ENCODE measurements at regions not wholly inside any gene's neighbourhood (a gene's known extent, or its start where the extent isn't known, plus 50 kb on each side); places are given as distances from the start of the nearest gene placed in this dataset.
"Not testable (repeated sequence)": the region's sequence is repeated elsewhere in the genome, so short reads cannot be mapped to it uniquely, and the experiment has no call there.

DNA sequence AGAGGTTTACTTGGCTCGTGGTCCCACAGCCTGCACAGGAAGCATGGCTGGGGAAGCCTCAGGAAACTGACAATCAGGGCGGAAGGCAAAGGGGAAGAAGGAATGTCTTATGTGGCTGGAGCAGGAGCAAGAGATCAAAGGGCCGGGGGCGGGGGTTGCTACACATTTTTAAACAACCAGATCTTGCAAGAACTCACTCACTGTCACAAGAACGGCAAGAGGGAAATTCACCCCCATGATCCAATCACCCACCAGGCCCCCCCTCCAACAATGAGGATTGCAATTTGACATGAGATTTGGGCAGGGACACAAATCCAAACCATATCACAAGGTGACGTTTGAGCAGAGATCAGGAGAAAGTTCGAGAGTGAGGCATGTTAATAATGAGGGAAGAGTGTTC, 163.7 kb upstream of the RPH3A start:
- Mint-ChIP-seq H3K4me3 (no peak overlapping the region), H3K27ac (no peak overlapping the region; the same call in 1 of the 2 replicates), H3K4me1 (peaks cover 10% of the 10 kb centered on the region), H3K27me3 (ENCODE audit: low read depth) (peaks cover 6% of the 10 kb centered on the region), H3K36me3 (peaks cover 9% of the 10 kb centered on the region), H3K9me3 (peaks cover 11% of the 10 kb centered on the region)
- ChIA-PET POLR2A (no interaction called here), CTCF (interaction anchor here (0.6 to 1.4 kb wide), 2 partner anchors 11 to 110 kb away, joined by 3 to 4 read pairs; no protein-coding TSS in a partner anchor)
- TF ChIP-seq, protein P1, sequence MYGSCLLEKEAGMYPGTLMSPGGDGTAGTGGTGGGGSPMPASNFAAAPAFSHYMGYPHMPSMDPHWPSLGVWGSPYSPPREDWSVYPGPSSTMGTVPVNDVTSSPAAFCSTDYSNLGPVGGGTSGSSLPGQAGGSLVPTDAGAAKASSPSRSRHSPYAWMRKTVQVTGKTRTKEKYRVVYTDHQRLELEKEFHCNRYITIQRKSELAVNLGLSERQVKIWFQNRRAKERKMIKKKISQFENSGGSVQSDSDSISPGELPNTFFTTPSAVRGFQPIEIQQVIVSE (CRISPR knock-in tag; IDR thresholded peaks at IDR 0.05; ENCODE audit: borderline replicate concordance): no peak
- 0 out of 2 replicates have a peak, but pooled peaks have one; percentile 50 for TF ChIP-seq GTF2I (CRISPR knock-in tag; conservative IDR thresholded peaks at IDR 0.05)
- DNase-seq (ENCODE audit: low spot score): no peak
- no peak for ATAC-seq

DNA sequence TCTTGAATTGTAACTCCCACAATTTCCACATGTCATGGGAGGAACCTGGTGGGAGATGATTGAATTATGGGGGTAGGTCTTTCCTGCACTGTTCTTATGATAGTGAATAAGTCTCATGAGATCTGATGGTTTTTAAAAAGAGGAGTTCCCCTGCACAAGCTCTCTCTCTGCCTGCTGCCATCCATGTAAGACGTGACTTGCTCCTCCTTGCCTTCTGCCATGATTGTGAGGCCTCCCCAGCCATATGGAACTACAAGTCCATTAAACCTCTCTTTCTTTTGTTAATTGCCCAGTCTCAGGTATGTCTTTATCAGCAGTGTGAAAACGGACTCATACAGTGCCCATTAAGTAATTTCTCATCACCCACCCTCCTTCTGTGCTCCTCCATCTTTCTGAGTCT, 159.6 kb upstream of the RPH3A start:
- POLR2A ChIA-PET: interaction anchor here (0.6 kb wide), 1 partner anchor 334 kb away, joined by 4 read pairs; no protein-coding TSS in a partner anchor
- ATAC-seq; H3K27ac Mint-ChIP-seq; H3K27me3 Mint-ChIP-seq (ENCODE audit: low read depth); H3K4me3 Mint-ChIP-seq; H3K36me3 Mint-ChIP-seq; DNase-seq (ENCODE audit: low spot score): not testable (repeated sequence)
- Mint-ChIP-seq H3K4me1 (peaks cover 10% of the 10 kb centered on the region), H3K9me3 (peaks cover 14% of the 10 kb centered on the region)
- CTCF ChIA-PET: interaction anchor here (0.9 kb wide), 1 partner anchor 157 kb away, joined by 3 read pairs; no protein-coding TSS in a partner anchor

DNA sequence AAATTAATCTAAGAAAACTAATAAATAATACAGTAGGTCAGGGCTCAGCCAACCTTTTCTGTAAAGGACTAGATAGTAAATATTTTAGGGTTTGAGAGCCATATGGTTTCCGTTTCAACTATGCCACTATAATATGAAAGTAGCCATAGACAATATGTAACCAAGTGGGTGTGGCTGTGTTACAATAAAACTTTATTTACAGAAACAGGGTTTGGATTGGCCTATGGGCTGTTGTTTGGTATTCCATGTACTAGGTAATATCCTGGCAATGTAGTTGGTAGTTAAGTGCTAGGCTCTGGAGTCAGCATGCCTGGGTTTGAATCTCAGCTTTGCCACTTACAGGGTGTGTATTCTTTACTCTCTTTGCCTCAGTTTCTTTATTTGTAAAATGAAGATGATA, 156.5 kb upstream of the RPH3A start:
- Mint-ChIP-seq H3K4me1 (no peaks in the 10 kb centered on the region), H3K9me3 (peaks cover 14% of the 10 kb centered on the region), H3K36me3 (peaks cover 9% of the 10 kb centered on the region), H3K27ac (no peak overlapping the region), H3K4me3 (no peak overlapping the region), H3K27me3 (ENCODE audit: low read depth) (peaks cover 9% of the 10 kb centered on the region)
- DNase-seq (ENCODE audit: low spot score) (no peak), ATAC-seq (no peak)
- POLR2A ChIA-PET: no interaction called here
- CTCF ChIA-PET: no interaction called here
- TF ChIP-seq CBFB (CRISPR knock-in tag; IDR thresholded peaks at IDR 0.05; ENCODE audit: low read depth) (no peak), EMX1 (CRISPR knock-in tag; IDR thresholded peaks at IDR 0.05) (no peak), ZNF232 (CRISPR knock-in tag; IDR thresholded peaks at IDR 0.05) (no peak), MYBL2 (CRISPR knock-in tag; IDR thresholded peaks at IDR 0.05) (no peak), ESRRA (CRISPR knock-in tag; IDR thresholded peaks at IDR 0.05; ENCODE audit: borderline replicate concordance) (no peak), ZMAT4 (CRISPR knock-in tag; IDR thresholded peaks at IDR 0.05) (no peak), ZNF512 (CRISPR knock-in tag; IDR thresholded peaks at IDR 0.05; ENCODE audit: borderline replicate concordance) (no peak), ZNF263 (CRISPR knock-in tag; IDR thresholded peaks at IDR 0.05; ENCODE audit: low read depth) (no peak), ETV6 (CRISPR knock-in tag; IDR thresholded peaks at IDR 0.05) (no peak), ZBTB43 (CRISPR knock-in tag; IDR thresholded peaks at IDR 0.05) (no peak), ZNF219 (CRISPR knock-in tag; IDR thresholded peaks at IDR 0.05; ENCODE audit: borderline replicate concordance) (no peak), NFE2L1 (CRISPR knock-in tag; IDR thresholded peaks at IDR 0.05) (no peak), JUN (CRISPR knock-in tag; IDR thresholded peaks at IDR 0.05) (no peak), NFYB (CRISPR knock-in tag; conservative IDR thresholded peaks at IDR 0.05; ENCODE audit: low read depth) (no peak)
- TF ChIP-seq, protein P2, sequence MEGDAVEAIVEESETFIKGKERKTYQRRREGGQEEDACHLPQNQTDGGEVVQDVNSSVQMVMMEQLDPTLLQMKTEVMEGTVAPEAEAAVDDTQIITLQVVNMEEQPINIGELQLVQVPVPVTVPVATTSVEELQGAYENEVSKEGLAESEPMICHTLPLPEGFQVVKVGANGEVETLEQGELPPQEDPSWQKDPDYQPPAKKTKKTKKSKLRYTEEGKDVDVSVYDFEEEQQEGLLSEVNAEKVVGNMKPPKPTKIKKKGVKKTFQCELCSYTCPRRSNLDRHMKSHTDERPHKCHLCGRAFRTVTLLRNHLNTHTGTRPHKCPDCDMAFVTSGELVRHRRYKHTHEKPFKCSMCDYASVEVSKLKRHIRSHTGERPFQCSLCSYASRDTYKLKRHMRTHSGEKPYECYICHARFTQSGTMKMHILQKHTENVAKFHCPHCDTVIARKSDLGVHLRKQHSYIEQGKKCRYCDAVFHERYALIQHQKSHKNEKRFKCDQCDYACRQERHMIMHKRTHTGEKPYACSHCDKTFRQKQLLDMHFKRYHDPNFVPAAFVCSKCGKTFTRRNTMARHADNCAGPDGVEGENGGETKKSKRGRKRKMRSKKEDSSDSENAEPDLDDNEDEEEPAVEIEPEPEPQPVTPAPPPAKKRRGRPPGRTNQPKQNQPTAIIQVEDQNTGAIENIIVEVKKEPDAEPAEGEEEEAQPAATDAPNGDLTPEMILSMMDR (IDR thresholded peaks at IDR 0.05): no peak
- TF ChIP-seq, protein P3, sequence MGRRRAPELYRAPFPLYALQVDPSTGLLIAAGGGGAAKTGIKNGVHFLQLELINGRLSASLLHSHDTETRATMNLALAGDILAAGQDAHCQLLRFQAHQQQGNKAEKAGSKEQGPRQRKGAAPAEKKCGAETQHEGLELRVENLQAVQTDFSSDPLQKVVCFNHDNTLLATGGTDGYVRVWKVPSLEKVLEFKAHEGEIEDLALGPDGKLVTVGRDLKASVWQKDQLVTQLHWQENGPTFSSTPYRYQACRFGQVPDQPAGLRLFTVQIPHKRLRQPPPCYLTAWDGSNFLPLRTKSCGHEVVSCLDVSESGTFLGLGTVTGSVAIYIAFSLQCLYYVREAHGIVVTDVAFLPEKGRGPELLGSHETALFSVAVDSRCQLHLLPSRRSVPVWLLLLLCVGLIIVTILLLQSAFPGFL (CRISPR knock-in tag; IDR thresholded peaks at IDR 0.05; ENCODE audit: borderline replicate concordance): no peak
- TF ChIP-seq, protein P4, sequence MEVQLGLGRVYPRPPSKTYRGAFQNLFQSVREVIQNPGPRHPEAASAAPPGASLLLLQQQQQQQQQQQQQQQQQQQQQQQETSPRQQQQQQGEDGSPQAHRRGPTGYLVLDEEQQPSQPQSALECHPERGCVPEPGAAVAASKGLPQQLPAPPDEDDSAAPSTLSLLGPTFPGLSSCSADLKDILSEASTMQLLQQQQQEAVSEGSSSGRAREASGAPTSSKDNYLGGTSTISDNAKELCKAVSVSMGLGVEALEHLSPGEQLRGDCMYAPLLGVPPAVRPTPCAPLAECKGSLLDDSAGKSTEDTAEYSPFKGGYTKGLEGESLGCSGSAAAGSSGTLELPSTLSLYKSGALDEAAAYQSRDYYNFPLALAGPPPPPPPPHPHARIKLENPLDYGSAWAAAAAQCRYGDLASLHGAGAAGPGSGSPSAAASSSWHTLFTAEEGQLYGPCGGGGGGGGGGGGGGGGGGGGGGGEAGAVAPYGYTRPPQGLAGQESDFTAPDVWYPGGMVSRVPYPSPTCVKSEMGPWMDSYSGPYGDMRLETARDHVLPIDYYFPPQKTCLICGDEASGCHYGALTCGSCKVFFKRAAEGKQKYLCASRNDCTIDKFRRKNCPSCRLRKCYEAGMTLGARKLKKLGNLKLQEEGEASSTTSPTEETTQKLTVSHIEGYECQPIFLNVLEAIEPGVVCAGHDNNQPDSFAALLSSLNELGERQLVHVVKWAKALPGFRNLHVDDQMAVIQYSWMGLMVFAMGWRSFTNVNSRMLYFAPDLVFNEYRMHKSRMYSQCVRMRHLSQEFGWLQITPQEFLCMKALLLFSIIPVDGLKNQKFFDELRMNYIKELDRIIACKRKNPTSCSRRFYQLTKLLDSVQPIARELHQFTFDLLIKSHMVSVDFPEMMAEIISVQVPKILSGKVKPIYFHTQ (CRISPR knock-in tag; IDR thresholded peaks at IDR 0.05): no peak
